GM12874 (cell line): ENCODE measurements at regions not wholly inside any gene's neighbourhood (a gene's known extent, or its start where the extent isn't known, plus 50 kb on each side); places are given as distances from the start of the nearest gene placed in this dataset.

Experiments
- TF ChIP-seq, protein P1 (sequence below): IDR thresholded peaks from 2 replicates; pipeline ENCODE4 v1.5.1; 2011; ENCODE audit warnings: low read depth, mild to moderate bottlenecking, control low read depth, low read length, moderate library complexity; ENCODE audit not compliant: insufficient read depth

DNA sequence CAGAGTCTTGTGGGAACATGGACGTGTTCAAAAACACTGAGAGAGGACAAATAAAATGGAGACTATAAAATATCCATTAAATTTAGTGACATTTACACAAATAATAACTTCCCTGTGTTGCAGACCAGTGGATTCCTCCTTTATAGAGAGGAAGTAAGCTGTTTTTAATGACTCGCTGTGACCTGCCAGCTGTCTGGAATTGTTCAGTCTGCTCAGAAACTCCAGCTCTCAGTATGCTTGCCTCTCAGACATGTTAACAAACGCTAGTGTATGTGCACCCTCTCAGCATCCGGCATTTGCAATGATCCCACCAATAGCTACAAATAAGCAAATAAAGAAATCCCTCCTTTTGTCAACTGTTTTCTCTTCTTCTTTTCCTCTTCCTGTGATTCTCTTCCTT lies 158.0 kb upstream of the TCF21 start:
- TF ChIP-seq, protein P1, sequence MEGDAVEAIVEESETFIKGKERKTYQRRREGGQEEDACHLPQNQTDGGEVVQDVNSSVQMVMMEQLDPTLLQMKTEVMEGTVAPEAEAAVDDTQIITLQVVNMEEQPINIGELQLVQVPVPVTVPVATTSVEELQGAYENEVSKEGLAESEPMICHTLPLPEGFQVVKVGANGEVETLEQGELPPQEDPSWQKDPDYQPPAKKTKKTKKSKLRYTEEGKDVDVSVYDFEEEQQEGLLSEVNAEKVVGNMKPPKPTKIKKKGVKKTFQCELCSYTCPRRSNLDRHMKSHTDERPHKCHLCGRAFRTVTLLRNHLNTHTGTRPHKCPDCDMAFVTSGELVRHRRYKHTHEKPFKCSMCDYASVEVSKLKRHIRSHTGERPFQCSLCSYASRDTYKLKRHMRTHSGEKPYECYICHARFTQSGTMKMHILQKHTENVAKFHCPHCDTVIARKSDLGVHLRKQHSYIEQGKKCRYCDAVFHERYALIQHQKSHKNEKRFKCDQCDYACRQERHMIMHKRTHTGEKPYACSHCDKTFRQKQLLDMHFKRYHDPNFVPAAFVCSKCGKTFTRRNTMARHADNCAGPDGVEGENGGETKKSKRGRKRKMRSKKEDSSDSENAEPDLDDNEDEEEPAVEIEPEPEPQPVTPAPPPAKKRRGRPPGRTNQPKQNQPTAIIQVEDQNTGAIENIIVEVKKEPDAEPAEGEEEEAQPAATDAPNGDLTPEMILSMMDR = no peak

DNA sequence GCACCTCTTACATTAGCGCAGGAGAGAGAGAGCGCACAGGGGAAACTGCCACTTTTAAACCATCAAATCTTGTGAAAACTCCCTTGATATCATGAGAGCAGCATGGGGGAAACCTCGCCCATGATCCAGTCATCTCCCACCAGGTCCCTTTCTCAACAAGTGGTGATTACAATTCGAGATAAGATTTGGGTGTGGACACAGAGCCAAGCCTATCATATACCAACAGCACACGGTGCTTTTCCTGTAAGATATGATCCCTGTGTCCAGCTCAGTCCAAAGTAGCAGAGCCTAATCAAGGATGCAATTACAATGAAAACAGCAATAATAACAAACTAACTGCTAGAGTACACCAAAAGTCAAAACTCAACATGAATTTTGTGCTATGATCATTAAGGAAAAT lies 148.7 kb upstream of the TCF21 start:
- TF ChIP-seq, protein P1 = no peak

DNA sequence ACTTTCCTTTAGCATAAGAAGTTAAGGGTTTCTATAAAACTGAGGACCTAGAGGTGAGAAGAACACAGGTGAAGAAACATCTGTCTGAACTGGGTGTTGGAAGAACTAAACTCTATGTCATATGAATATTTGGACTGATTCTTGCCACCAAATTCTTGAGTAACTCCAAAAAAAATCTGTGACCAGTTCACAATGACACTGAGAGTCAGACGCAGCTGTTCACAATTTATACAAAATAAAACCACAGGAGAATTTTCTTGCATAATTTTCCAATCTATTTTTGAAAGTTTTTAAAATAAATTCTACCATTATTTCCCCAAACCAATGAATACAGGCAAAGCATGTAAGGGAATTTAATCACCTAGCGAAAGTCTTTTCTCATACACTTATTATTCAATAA lies 148.1 kb upstream of the TCF21 start:
- TF ChIP-seq, protein P1 = no peak

DNA sequence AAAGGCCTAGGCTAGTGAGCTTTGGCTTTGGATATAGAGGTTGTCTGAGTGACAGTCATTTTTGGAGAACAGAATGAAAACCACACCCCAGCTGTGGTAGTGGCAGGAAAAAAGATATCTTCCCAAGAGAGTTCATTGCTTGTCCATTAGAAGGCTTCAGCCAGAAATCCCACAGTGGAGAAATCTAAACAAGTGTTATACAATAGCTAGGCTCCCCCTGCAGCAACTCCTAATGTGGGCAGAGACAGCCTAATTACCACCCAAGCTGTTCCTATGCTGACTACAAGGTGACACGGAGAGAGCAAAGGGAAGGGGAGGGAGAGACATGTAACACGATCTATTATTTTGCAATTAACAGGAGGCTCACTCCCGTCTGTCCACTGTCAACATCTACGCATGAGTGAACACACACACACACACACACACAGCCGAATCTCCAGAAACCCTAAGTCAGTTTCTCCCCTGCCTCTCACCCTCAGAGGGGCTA lies 147.5 kb upstream of the TCF21 start:
- TF ChIP-seq, protein P1 = no peak

DNA sequence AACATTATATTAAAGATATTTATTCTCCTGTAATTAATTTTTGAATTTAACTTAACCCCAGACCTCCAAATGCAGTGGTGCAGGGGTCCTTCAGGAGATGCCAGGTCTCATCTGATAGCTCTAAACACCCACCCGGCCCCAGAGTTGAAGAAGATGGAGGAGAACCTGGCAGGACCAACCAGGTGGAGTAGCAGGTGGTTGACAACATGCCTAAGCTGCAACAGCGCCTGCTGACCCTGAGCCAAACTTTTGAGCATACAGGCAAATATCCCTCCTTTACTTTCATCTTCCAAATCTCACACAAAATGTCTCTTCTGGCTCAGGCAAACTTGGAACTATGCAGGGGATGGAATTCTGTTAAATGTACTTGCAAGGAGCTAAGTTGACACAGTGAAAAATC lies 145.3 kb upstream of the TCF21 start:
- TF ChIP-seq, protein P1 = no peak

DNA sequence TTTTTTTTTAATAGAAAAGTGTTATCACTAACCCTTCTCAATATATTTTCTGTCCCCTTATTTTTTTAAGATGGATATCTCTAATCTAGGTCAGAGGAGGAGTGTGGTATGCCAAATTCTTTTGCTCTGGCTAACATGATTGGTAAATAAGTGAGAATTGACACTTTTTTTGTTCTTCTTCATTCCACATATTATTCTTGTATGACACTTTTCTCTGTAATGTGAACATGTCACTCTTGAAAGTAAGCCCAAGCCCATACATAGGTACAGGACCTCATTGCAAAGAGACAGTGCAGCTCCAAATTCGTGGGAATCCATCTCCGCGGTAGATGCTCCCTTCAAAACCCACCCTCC lies 142.5 kb upstream of the TCF21 start:
- TF ChIP-seq, protein P1 = no peak

DNA sequence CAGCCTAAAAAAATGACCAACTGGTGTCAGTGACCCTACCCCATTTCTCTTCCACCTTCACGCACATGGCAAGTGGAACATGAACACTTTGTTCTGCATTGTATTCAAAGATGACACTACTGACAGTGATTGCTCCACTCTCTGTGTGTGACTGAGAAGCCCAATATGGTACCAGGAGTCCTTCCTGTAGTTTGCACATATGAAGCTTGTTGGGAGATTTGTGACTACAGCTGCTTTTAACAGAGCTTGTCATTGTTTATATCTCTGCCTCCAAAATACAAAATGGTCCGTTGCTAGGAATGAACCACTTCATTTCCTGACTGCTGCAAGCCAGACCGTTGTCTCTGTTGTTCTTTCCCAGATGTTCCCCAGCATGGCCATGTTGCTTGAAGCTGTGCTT lies 140.3 kb upstream of the TCF21 start:
- TF ChIP-seq, protein P1 = no peak

DNA sequence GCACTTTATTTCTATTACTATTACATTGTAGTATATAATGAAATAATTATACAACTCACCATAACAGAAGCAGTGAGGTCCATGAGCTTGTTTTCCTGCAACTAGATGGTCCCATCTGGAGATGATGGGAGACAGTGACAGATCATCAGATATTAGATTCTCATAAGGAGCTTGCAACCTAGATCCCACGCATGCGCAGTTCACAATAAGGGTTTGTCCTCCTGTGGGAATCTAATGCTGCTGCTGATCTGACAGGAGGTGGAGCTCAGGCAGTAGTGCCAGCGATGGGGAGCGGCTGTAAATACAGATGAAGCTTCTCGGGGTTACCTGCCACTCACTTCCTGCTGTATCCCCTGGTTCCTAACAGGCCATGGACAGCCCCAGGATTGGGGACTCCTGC lies 139.5 kb upstream of the TCF21 start:
- TF ChIP-seq, protein P1 = no peak
